ENCODE measurements at regions not wholly inside any gene's neighbourhood (a gene's known extent, or its start where the extent isn't known, plus 50 kb on each side); places are given as distances from the start of the nearest gene placed in this dataset.

- H3K4me1 ChIP-seq (ENCODE audit: control insufficient read depth in 2 of 2, insufficient read depth in 2 of 2, low read length in 1 of 2), result no peaks in the 10 kb centered on the region
- H3K27ac ChIP-seq (ENCODE audit: low read depth in 2 of 2, low read length in 1 of 2), result no peak overlapping the region
- whole genome bisulfite sequencing, 2 donors, result 89 to 91% methylated on average over 2 of the region's 2 CpGs
- peaks cover 2 to 3% of the 10 kb centered on the region in 2 donors for H3K9me3 ChIP-seq (ENCODE audit: control insufficient read depth in 2 of 2, insufficient read depth in 1 of 2, low read depth in 1 of 2, low read length in 1 of 2)
- H3K27me3 ChIP-seq (ENCODE audit: control insufficient read depth in 1 of 2, insufficient read depth in 2 of 2, low read length in 2 of 2), result no peaks in the 10 kb centered on the region
- no peaks in the 10 kb centered on the region for H3K36me3 ChIP-seq (ENCODE audit: control insufficient read depth in 2 of 2, insufficient read depth in 2 of 2, low read length in 1 of 2)
- H3K4me3 ChIP-seq (ENCODE audit: low read depth in 1 of 2, low read length in 2 of 2), result no peak overlapping the region
Observed at GRCh38 chr5:5632678-5633077, 210.2 kb downstream of the ICE1 start.

- H3K9me3 ChIP-seq (ENCODE audit: control insufficient read depth in 2 of 2, insufficient read depth in 1 of 2, low read depth in 1 of 2, low read length in 1 of 2), result peaks cover 2 to 3% of the 10 kb centered on the region in 2 donors
- H3K27me3 ChIP-seq (ENCODE audit: control insufficient read depth in 1 of 2, insufficient read depth in 2 of 2, low read length in 2 of 2), result no peaks in the 10 kb centered on the region
- H3K4me3 ChIP-seq (ENCODE audit: low read depth in 1 of 2, low read length in 2 of 2), result no peak overlapping the region
- H3K27ac ChIP-seq (ENCODE audit: low read depth in 2 of 2, low read length in 1 of 2), result no peak overlapping the region
- WGBS, 2 donors, result 73 to 79% methylated on average over 5 of the region's 5 CpGs
- H3K4me1 ChIP-seq (ENCODE audit: control insufficient read depth in 2 of 2, insufficient read depth in 2 of 2, low read length in 1 of 2), result no peaks in the 10 kb centered on the region
- H3K36me3 ChIP-seq (ENCODE audit: control insufficient read depth in 2 of 2, insufficient read depth in 2 of 2, low read length in 1 of 2), result no peaks in the 10 kb centered on the region
Observed at GRCh38 chr5:5629607-5629978, 207.1 kb downstream of the ICE1 start.

- WGBS, 2 donors, result 76 to 78% methylated on average over 10 of the region's 10 CpGs
- H3K36me3 ChIP-seq (ENCODE audit: control insufficient read depth in 2 of 2, insufficient read depth in 2 of 2, low read length in 1 of 2), result no peaks in the 10 kb centered on the region
- no peaks in the 10 kb centered on the region for H3K27me3 ChIP-seq (ENCODE audit: control insufficient read depth in 1 of 2, insufficient read depth in 2 of 2, low read length in 2 of 2)
- no peak overlapping the region for H3K27ac ChIP-seq (ENCODE audit: low read depth in 2 of 2, low read length in 1 of 2)
- peaks cover 2 to 3% of the 10 kb centered on the region in 2 donors for H3K9me3 ChIP-seq (ENCODE audit: control insufficient read depth in 2 of 2, insufficient read depth in 1 of 2, low read depth in 1 of 2, low read length in 1 of 2)
- no peak overlapping the region for H3K4me3 ChIP-seq (ENCODE audit: low read depth in 1 of 2, low read length in 2 of 2)
- no peaks in the 10 kb centered on the region for H3K4me1 ChIP-seq (ENCODE audit: control insufficient read depth in 2 of 2, insufficient read depth in 2 of 2, low read length in 1 of 2)
Observed at GRCh38 chr5:5628866-5629606, 206.6 kb downstream of the ICE1 start.

GRCh38 chr5:5626412-5626811, 203.9 kb downstream of the ICE1 start:
- no peaks in the 10 kb centered on the region for H3K27me3 ChIP-seq (ENCODE audit: control insufficient read depth in 1 of 2, insufficient read depth in 2 of 2, low read length in 2 of 2)
- no peaks in the 10 kb centered on the region for H3K36me3 ChIP-seq (ENCODE audit: control insufficient read depth in 2 of 2, insufficient read depth in 2 of 2, low read length in 1 of 2)
- peaks cover 0 to 4% of the 10 kb centered on the region in 2 donors for H3K9me3 ChIP-seq (ENCODE audit: control insufficient read depth in 2 of 2, insufficient read depth in 1 of 2, low read depth in 1 of 2, low read length in 1 of 2)
- no peak overlapping the region for H3K4me3 ChIP-seq (ENCODE audit: low read depth in 1 of 2, low read length in 2 of 2)
- no peak overlapping the region for H3K27ac ChIP-seq (ENCODE audit: low read depth in 2 of 2, low read length in 1 of 2)
- no peaks in the 10 kb centered on the region for H3K4me1 ChIP-seq (ENCODE audit: control insufficient read depth in 2 of 2, insufficient read depth in 2 of 2, low read length in 1 of 2)
- 74 to 75% methylated on average over 1 of the region's 1 CpG for WGBS, 2 donors

- Histone ChIP-seq H3K36me3 (ENCODE audit: control insufficient read depth in 2 of 2, insufficient read depth in 2 of 2, low read length in 1 of 2) (no peaks in the 10 kb centered on the region), H3K27me3 (ENCODE audit: control insufficient read depth in 1 of 2, insufficient read depth in 2 of 2, low read length in 2 of 2) (no peaks in the 10 kb centered on the region), H3K9me3 (ENCODE audit: control insufficient read depth in 2 of 2, insufficient read depth in 1 of 2, low read depth in 1 of 2, low read length in 1 of 2) (peaks cover 3 to 7% of the 10 kb centered on the region in 2 donors), H3K4me3 (ENCODE audit: low read depth in 1 of 2, low read length in 2 of 2) (no peak overlapping the region), H3K27ac (ENCODE audit: low read depth in 2 of 2, low read length in 1 of 2) (no peak overlapping the region), H3K4me1 (ENCODE audit: control insufficient read depth in 2 of 2, insufficient read depth in 2 of 2, low read length in 1 of 2) (no peaks in the 10 kb centered on the region)
- 75 to 76% methylated on average over 3 of the region's 3 CpGs for WGBS, 2 donors
Observed at GRCh38 chr5:5625491-5625890, 203.0 kb downstream of the ICE1 start.

- Histone ChIP-seq H3K9me3 (ENCODE audit: control insufficient read depth in 2 of 2, insufficient read depth in 1 of 2, low read depth in 1 of 2, low read length in 1 of 2) (peaks cover 3 to 7% of the 10 kb centered on the region in 2 donors), H3K4me1 (ENCODE audit: control insufficient read depth in 2 of 2, insufficient read depth in 2 of 2, low read length in 1 of 2) (no peaks in the 10 kb centered on the region), H3K27me3 (ENCODE audit: control insufficient read depth in 1 of 2, insufficient read depth in 2 of 2, low read length in 2 of 2) (no peaks in the 10 kb centered on the region), H3K27ac (ENCODE audit: low read depth in 2 of 2, low read length in 1 of 2) (no peak overlapping the region), H3K4me3 (ENCODE audit: low read depth in 1 of 2, low read length in 2 of 2) (no peak overlapping the region), H3K36me3 (ENCODE audit: control insufficient read depth in 2 of 2, insufficient read depth in 2 of 2, low read length in 1 of 2) (no peaks in the 10 kb centered on the region)
- WGBS, 2 donors, result 67% methylated on average over 2 of the region's 2 CpGs
Observed at GRCh38 chr5:5623397-5623796, 200.9 kb downstream of the ICE1 start.

- H3K27me3 ChIP-seq (ENCODE audit: control insufficient read depth in 1 of 2, insufficient read depth in 2 of 2, low read length in 2 of 2), result no peaks in the 10 kb centered on the region
- no peaks in the 10 kb centered on the region for H3K4me1 ChIP-seq (ENCODE audit: control insufficient read depth in 2 of 2, insufficient read depth in 2 of 2, low read length in 1 of 2)
- no peak overlapping the region for H3K4me3 ChIP-seq (ENCODE audit: low read depth in 1 of 2, low read length in 2 of 2)
- no peaks in the 10 kb centered on the region for H3K36me3 ChIP-seq (ENCODE audit: control insufficient read depth in 2 of 2, insufficient read depth in 2 of 2, low read length in 1 of 2)
- H3K9me3 ChIP-seq (ENCODE audit: control insufficient read depth in 2 of 2, insufficient read depth in 1 of 2, low read depth in 1 of 2, low read length in 1 of 2), result peaks cover 3 to 5% of the 10 kb centered on the region in 2 donors
- H3K27ac ChIP-seq (ENCODE audit: low read depth in 2 of 2, low read length in 1 of 2), result no peak overlapping the region
Observed at GRCh38 chr5:5622806-5623205, 200.3 kb downstream of the ICE1 start.

- H3K9me3 ChIP-seq (ENCODE audit: control insufficient read depth in 2 of 2, insufficient read depth in 1 of 2, low read depth in 1 of 2, low read length in 1 of 2), result peaks cover 3 to 5% of the 10 kb centered on the region in 2 donors
- WGBS, 2 donors, result 86 to 89% methylated on average over 3 of the region's 3 CpGs
- H3K4me1 ChIP-seq (ENCODE audit: control insufficient read depth in 2 of 2, insufficient read depth in 2 of 2, low read length in 1 of 2), result no peaks in the 10 kb centered on the region
- H3K4me3 ChIP-seq (ENCODE audit: low read depth in 1 of 2, low read length in 2 of 2), result no peak overlapping the region
- no peaks in the 10 kb centered on the region for H3K36me3 ChIP-seq (ENCODE audit: control insufficient read depth in 2 of 2, insufficient read depth in 2 of 2, low read length in 1 of 2)
- H3K27me3 ChIP-seq (ENCODE audit: control insufficient read depth in 1 of 2, insufficient read depth in 2 of 2, low read length in 2 of 2), result no peaks in the 10 kb centered on the region
- no peak overlapping the region for H3K27ac ChIP-seq (ENCODE audit: low read depth in 2 of 2, low read length in 1 of 2)
Observed at GRCh38 chr5:5619546-5619945, 197.1 kb downstream of the ICE1 start.

- peaks cover 2 to 3% of the 10 kb centered on the region in 2 donors for H3K9me3 ChIP-seq (ENCODE audit: control insufficient read depth in 2 of 2, insufficient read depth in 1 of 2, low read depth in 1 of 2, low read length in 1 of 2)
- no peaks in the 10 kb centered on the region for H3K27me3 ChIP-seq (ENCODE audit: control insufficient read depth in 1 of 2, insufficient read depth in 2 of 2, low read length in 2 of 2)
- H3K4me1 ChIP-seq (ENCODE audit: control insufficient read depth in 2 of 2, insufficient read depth in 2 of 2, low read length in 1 of 2), result no peaks in the 10 kb centered on the region
- H3K4me3 ChIP-seq (ENCODE audit: low read depth in 1 of 2, low read length in 2 of 2), result no peak overlapping the region
- H3K36me3 ChIP-seq (ENCODE audit: control insufficient read depth in 2 of 2, insufficient read depth in 2 of 2, low read length in 1 of 2), result no peaks in the 10 kb centered on the region
- H3K27ac ChIP-seq (ENCODE audit: low read depth in 2 of 2, low read length in 1 of 2), result no peak overlapping the region
Observed at GRCh38 chr5:5617024-5617423, 194.5 kb downstream of the ICE1 start.

- H3K27ac ChIP-seq (ENCODE audit: low read depth in 2 of 2, low read length in 1 of 2), result no peak overlapping the region
- WGBS, 2 donors, result 31 to 36% methylated on average over 7 of the region's 7 CpGs
Observed at GRCh38 chr5:5616247-5616895, 193.9 kb downstream of the ICE1 start.

More at GRCh38 chr5:5616247-5616895, 193.9 kb downstream of the ICE1 start:
- Histone ChIP-seq H3K4me3 (ENCODE audit: low read depth in 1 of 2, low read length in 2 of 2) (no peak overlapping the region), H3K36me3 (ENCODE audit: control insufficient read depth in 2 of 2, insufficient read depth in 2 of 2, low read length in 1 of 2) (no peaks in the 10 kb centered on the region), H3K9me3 (ENCODE audit: control insufficient read depth in 2 of 2, insufficient read depth in 1 of 2, low read depth in 1 of 2, low read length in 1 of 2) (peaks cover 2 to 3% of the 10 kb centered on the region in 2 donors), H3K4me1 (ENCODE audit: control insufficient read depth in 2 of 2, insufficient read depth in 2 of 2, low read length in 1 of 2) (no peaks in the 10 kb centered on the region), H3K27me3 (ENCODE audit: control insufficient read depth in 1 of 2, insufficient read depth in 2 of 2, low read length in 2 of 2) (no peaks in the 10 kb centered on the region)
